IMR-90 (cell line): ENCODE measurements at regions not wholly inside any gene's neighbourhood (a gene's known extent, or its start where the extent isn't known, plus 50 kb on each side); places are given as distances from the start of the nearest gene placed in this dataset.

Experiments used
- CTCF ChIP-seq: conservative IDR thresholded peaks from 2 replicates; pipeline ENCODE4 v1.5.1; 2012; ENCODE audit warnings: mild to moderate bottlenecking, low read depth, low read length, improper control_type of control experiment
- MAZ ChIP-seq: IDR thresholded peaks from 2 replicates; pipeline ENCODE4 v1.6.1; 2012; ENCODE audit warnings: low read depth, mild to moderate bottlenecking, low read length, improper control_type of control experiment, moderate library complexity, borderline replicate concordance
- MXI1 ChIP-seq: IDR thresholded peaks from 2 replicates; pipeline ENCODE4 v1.6.1; 2012; ENCODE audit warnings: low read depth, mild to moderate bottlenecking, low read length, moderate library complexity, borderline replicate concordance
- POLR2A ChIP-seq: IDR thresholded peaks from 2 replicates; pipeline ENCODE4 v1.6.1; 2012; ENCODE audit warnings: mild to moderate bottlenecking, low read depth, low read length

DNA sequence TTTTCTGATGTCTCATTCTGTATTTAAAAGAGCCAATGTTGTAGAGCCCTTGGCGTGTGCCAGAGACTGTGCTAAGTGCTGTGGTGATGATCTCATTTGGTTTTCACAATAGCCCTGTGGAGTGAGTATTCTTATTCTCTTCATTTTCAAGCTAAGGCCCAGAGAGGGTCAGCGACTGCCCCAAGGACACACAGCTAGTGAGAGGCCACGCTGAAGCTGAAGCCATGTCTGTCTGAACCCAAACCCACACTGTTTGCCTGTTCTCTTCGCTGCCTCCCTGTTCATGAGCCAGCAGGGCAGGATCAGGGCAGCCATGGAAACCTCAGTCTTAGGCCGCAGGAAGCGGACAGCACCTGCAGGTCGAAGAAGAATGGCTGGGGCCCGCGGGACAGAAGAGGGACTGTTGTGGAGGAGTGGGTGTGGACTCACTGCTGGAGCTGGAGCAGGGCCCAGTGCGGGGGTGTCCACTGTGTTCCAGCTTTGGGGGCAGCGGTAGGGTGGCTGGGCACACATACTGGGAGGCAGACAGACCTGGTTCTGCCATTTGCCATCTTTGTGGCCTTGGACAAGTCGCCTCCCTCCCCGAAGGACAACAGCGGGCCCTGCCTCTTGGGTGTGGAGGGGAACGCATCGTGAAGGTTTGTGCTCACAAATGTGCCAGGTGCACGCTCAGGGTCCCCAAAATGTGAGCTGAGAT, 257.9 kb upstream of the MVB12B start:
- no peak for TF ChIP-seq CTCF
- no peak for TF ChIP-seq POLR2A
- TF ChIP-seq MAZ, result no peak
- TF ChIP-seq MXI1, result no peak
